ENCODE measurements at regions not wholly inside any gene's neighbourhood (a gene's known extent, or its start where the extent isn't known, plus 50 kb on each side); places are given as distances from the start of the nearest gene placed in this dataset.
A peak's percentile ranks its signal among the peaks of the same experiment; 100 is the strongest.

DNA sequence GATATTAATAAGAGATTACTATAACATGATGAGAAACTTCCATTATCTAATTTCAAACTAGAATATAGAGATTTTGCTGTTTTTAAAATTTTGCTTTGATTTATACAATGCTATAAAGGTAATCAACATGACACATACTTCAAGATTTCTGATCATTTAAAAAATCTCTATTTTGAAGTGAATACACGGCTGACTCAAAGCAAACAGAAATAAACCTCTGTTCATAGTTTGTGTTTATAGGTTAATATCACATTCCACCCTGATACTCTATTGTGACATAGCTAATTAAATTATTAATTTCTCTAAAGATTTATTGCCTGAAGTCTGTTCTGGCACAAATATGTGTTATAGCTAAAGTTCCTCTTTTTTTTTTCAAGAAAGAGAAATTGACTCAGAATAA is 349.2 kb downstream of the TLL1 start:
- Mint-ChIP-seq H3K9me3 (no peaks in the 10 kb centered on the region), H3K27ac (no peak overlapping the region), H3K36me3 (ENCODE audit: insufficient read depth in 2 of 2) (no peaks in the 10 kb centered on the region), H3K4me1 (ENCODE audit: low read depth) (no peaks in the 10 kb centered on the region), H3K4me3 (no peak overlapping the region), H3K27me3 (ENCODE audit: low read depth) (no peaks in the 10 kb centered on the region)
- DNase-seq (no peak), ATAC-seq (replicated peaks in 1 of 2) (no peak)

DNA sequence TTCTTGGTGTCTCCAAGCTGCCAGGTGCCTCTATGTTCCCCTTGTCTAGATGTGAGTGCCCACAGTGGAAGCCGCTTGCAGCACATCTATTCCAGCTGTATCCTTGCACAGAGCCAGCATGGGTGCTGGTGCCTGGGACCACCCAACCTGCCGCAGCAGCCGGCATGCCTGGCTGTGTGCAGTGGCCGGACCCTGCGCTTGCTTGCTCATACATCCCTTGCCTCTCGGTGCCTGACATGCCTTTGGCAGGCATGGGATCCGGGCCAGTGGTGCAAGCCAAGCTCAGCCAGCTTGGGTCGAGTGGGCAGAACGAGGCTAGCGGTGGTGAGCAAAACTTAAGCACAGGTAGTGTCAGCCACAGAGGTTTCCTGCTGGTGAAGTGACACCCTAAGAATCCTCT is 355.1 kb downstream of the TLL1 start:
- H3K27me3 Mint-ChIP-seq (ENCODE audit: low read depth): no peaks in the 10 kb centered on the region
- ATAC-seq (replicated peaks in 1 of 2): no peak
- H3K4me3 Mint-ChIP-seq: no peak overlapping the region
- no peaks in the 10 kb centered on the region for H3K4me1 Mint-ChIP-seq (ENCODE audit: low read depth)
- H3K9me3 Mint-ChIP-seq: no peaks in the 10 kb centered on the region
- no peak for DNase-seq
- H3K27ac Mint-ChIP-seq: no peak overlapping the region
- no peaks in the 10 kb centered on the region for H3K36me3 Mint-ChIP-seq (ENCODE audit: insufficient read depth in 2 of 2)

DNA sequence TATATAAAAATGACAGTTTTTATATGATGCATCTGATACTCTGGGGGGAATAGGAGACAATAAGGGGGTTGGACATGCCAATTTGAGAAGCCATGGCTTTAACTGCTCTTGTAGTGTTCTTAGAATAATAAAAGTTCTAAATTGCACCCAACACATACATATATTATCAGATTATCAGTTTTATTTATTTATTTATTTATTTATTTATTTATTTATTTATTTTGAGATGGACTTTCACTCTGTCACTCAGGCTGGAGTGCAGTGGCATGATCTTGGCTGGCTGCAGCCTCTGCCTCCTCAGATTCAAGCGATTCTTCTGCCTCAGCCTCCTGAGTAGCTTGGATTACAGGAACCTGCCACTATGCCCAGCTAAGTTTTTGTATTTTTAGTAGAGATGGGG is 356.8 kb downstream of the TLL1 start:
- ATAC-seq (replicated peaks in 1 of 2): no peak
- Mint-ChIP-seq H3K4me3 (no peak overlapping the region), H3K4me1 (ENCODE audit: low read depth) (no peaks in the 10 kb centered on the region), H3K27me3 (ENCODE audit: low read depth) (no peaks in the 10 kb centered on the region), H3K36me3 (ENCODE audit: insufficient read depth in 2 of 2) (no peaks in the 10 kb centered on the region), H3K9me3 (peaks cover 3% of the 10 kb centered on the region in 2 donors), H3K27ac (no peak overlapping the region)
- DNase-seq: no peak

DNA sequence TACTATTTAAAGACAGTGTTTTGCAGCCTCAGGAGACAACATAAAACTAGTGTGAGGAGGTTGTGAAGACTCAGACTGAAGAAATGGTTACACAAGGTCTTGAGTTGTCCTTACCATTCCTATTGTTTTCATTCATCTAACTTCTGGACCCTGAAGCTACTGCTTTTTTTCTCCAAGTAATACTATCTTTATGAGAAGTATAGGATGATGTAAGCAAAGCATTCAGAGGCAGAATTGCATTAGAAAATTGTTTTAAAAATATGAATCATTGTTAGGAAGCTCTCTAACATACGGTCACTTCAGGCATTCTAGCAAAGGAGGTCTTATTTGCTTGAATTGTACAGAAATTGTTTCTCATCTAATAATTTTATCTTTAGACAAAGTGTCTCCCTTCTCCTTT is 357.8 kb downstream of the TLL1 start:
- Mint-ChIP-seq H3K4me3 (no peak overlapping the region), H3K9me3 (peaks cover 3% of the 10 kb centered on the region in 2 donors), H3K36me3 (ENCODE audit: insufficient read depth in 2 of 2) (no peaks in the 10 kb centered on the region), H3K27ac (no peak overlapping the region), H3K27me3 (ENCODE audit: low read depth) (no peaks in the 10 kb centered on the region), H3K4me1 (ENCODE audit: low read depth) (no peaks in the 10 kb centered on the region)
- DNase-seq: no peak
- no peak for ATAC-seq (replicated peaks in 1 of 2)

DNA sequence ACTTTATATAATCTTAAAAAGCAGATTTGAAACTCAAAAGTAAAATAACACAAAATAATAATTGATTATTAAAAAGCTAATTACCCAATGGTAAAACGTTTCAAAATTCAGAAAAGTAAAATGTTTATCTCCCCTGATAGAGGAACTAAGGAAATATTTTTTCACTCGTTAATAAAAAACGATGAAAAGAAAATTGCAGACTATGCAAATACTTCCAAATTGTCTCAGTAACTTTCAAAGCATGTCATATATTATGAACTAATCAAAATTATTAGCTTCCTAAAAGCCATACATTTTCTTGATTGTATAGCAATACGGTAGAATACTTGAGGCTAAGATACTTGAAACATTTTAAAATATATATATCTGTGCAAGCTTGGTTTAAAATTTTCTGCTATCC is 366.3 kb downstream of the TLL1 start:
- peaks cover 2 to 3% of the 10 kb centered on the region in 2 donors for H3K9me3 Mint-ChIP-seq
- H3K4me1 Mint-ChIP-seq (ENCODE audit: low read depth): no peaks in the 10 kb centered on the region
- H3K27me3 Mint-ChIP-seq (ENCODE audit: low read depth): no peaks in the 10 kb centered on the region
- DNase-seq (no peak), ATAC-seq (replicated peaks in 1 of 2) (no peak)
- no peak overlapping the region for H3K27ac Mint-ChIP-seq
- H3K36me3 Mint-ChIP-seq (ENCODE audit: insufficient read depth in 2 of 2): no peaks in the 10 kb centered on the region
- no peak overlapping the region for H3K4me3 Mint-ChIP-seq

DNA sequence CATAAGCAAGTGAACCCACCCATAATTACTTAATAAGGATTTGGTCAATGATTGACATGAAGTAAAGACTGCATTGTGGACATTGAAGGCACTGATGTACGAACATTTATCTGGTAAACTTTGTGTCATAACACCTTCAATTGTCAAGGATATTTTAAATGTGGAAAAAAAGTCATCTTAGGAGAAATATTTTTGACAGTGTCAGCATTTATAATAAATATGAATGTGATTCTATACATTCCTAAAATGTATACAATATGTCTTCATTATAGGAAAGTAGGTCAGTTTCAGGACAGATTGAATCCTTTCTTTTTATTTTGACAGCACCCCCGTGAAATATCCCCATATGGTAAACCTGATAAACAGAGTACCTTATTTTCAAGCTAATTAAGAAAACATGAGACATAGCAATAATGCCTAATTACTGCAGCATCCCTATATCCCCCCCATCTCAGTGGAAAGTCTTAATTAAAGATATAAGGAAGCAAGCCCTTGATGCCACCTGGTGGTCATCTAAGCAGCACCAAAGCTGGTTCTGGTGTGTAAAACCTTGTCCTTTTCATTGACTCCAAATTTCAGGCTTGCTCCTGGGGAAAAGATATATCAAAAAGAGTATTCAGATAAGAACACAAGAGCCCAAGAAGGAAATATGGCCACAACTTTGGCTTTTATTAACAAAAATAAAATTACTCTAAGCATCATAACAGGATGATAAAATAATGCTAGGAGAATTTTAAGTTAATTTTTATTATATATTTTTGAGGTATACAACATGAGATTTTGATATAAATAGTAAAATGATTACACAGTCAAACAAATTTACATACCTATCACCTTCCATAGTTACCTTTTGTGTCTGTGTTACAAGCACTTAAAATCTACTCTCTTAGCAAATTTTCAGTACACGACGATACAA is 379.7 kb downstream of the TLL1 start:
- no peak overlapping the region for H3K27ac Mint-ChIP-seq
- no peaks in the 10 kb centered on the region for H3K36me3 Mint-ChIP-seq (ENCODE audit: insufficient read depth in 2 of 2)
- ATAC-seq (replicated peaks in 1 of 2) (no peak), DNase-seq (no peak)
- H3K4me3 Mint-ChIP-seq: no peak overlapping the region
- no peaks in the 10 kb centered on the region for H3K27me3 Mint-ChIP-seq (ENCODE audit: low read depth)
- no peaks in the 10 kb centered on the region for H3K4me1 Mint-ChIP-seq (ENCODE audit: low read depth)
- H3K9me3 Mint-ChIP-seq: no peaks in the 10 kb centered on the region

DNA sequence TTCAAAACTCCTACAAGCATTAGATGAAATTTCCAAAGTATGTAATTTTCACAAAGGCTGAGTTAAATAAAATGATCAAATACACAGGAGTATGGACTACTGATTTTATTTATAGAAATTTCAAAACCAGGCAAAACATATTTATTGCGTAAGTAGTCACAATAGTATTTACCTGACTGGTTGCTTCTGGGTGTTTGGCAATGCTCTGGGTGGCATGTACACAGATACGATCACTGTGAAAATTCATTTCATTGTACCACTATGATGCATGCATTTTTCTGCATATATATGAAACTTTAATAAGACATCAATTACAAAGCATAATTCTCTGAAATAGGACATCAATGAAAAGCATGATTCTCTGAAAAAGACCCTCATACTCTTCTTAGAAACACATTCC is 384.2 kb downstream of the TLL1 start:
- Mint-ChIP-seq H3K4me3 (no peak overlapping the region), H3K36me3 (ENCODE audit: insufficient read depth in 2 of 2) (no peaks in the 10 kb centered on the region), H3K4me1 (ENCODE audit: low read depth) (no peaks in the 10 kb centered on the region), H3K9me3 (no peaks in the 10 kb centered on the region), H3K27me3 (ENCODE audit: low read depth) (no peaks in the 10 kb centered on the region), H3K27ac (no peak overlapping the region)
- DNase-seq (no peak), ATAC-seq (replicated peaks in 1 of 2) (no peak)

DNA sequence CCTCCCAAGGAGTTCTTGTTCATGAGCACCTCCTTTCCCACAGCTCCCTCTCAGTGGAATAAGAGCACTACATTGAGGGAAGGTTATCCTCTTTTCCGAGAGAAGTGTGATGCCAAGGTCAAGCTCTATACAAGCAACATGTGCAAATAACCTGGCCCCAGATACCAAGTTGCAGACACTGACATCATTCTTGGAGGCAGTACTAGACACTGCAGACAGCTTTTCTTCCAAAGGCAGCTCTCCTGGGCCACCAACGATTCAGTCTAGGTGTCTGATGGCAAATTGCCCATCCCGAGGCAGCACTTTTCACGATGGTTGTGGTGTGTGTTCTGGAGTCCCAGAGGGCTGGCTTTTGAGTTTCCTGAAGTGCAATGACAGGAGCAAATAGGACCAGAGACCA is 384.9 kb downstream of the TLL1 start:
- Mint-ChIP-seq H3K27me3 (ENCODE audit: low read depth) (no peaks in the 10 kb centered on the region), H3K27ac (no peak overlapping the region), H3K4me3 (no peak overlapping the region), H3K4me1 (ENCODE audit: low read depth) (no peaks in the 10 kb centered on the region), H3K9me3 (no peaks in the 10 kb centered on the region), H3K36me3 (ENCODE audit: insufficient read depth in 2 of 2) (no peaks in the 10 kb centered on the region)
- ATAC-seq (replicated peaks in 1 of 2) (no peak), DNase-seq (no peak)

DNA sequence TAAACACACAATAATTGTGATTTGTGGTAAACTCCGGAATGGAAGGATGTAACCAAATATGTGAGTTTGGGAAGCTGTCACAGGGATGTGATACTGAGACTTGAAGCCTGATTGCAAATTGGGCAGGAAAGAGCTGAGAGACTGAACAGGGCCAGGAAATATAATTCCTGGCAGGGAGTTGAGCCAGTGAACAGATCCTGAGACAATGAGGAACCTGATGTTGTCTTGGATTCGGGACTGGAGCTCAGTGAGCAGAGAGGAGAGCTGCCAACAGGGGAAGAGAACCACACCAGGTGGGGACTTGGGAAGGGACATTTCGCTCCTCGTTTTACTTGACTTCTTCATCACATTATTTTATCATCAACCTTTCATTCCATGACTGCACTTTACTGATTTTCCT is 386.0 kb downstream of the TLL1 start:
- Mint-ChIP-seq H3K4me1 (ENCODE audit: low read depth) (no peaks in the 10 kb centered on the region), H3K36me3 (ENCODE audit: insufficient read depth in 2 of 2) (no peaks in the 10 kb centered on the region), H3K4me3 (no peak overlapping the region), H3K27me3 (ENCODE audit: low read depth) (no peaks in the 10 kb centered on the region), H3K27ac (no peak overlapping the region), H3K9me3 (no peaks in the 10 kb centered on the region)
- ATAC-seq (replicated peaks in 1 of 2): no peak
- DNase-seq: no peak

DNA sequence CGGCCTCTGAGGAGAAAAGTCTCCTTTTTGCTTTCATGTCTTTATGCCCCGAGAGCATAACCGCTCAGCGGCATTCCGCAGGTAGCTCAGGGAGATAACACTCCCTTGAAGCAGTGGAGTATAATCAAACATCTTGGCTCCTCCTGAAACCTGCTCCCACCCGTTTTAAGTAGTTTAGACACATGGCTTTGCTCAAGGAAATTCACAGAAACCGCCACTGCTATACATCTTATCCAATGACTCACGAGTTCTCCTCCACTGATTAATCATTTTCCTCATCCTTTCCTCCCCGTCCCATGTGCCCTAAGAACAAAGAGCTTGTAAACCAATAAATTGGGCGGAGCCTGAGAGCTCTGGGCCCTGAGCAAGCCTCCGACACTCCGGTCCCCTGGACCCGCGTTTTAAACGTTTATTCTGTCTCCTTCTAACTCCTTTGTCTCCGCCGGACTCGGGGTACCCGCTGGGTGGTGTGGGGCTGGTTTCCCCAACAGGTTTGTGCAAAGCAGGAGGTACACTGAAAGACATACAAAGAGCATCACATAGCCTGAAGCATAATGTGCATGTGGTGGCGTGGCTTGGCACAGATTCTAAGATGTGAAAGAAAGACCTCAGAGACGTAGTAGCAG is 401.2 kb downstream of the TLL1 start:
- DNase-seq (no peak), ATAC-seq (replicated peaks in 1 of 2) (no peak)
- Mint-ChIP-seq H3K4me3 (no peak overlapping the region), H3K27me3 (ENCODE audit: low read depth) (no peaks in the 10 kb centered on the region), H3K9me3 (peaks cover 0 to 7% of the 10 kb centered on the region in 2 donors), H3K4me1 (ENCODE audit: low read depth) (no peaks in the 10 kb centered on the region), H3K36me3 (ENCODE audit: insufficient read depth in 2 of 2) (no peaks in the 10 kb centered on the region), H3K27ac (no peak overlapping the region)

DNA sequence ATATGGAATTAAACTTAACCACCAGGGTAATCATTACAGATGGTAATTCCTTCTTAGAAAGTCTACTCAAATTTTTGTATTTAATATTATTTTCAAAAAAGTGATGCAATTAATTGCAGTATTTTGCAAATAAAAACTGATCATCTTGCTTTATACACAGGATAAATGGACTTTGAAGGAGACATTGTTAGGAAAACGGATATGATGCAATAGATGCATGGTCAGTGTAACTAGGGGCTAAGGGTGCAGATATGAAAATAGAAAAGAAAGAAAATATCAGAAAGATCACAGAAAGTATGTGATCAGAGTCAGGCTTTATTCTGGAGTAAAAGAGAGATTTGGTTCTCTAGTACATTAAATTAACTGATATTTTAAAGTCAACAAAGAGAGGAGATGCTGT is 401.7 kb downstream of the TLL1 start:
- H3K36me3 Mint-ChIP-seq (ENCODE audit: insufficient read depth in 2 of 2): no peaks in the 10 kb centered on the region
- ATAC-seq (replicated peaks in 1 of 2) (no peak), DNase-seq (no peak)
- H3K4me1 Mint-ChIP-seq (ENCODE audit: low read depth): no peaks in the 10 kb centered on the region
- H3K27ac Mint-ChIP-seq: peak overlapping the region; percentile 85
- no peak overlapping the region for H3K4me3 Mint-ChIP-seq
- H3K27me3 Mint-ChIP-seq (ENCODE audit: low read depth): no peaks in the 10 kb centered on the region
- H3K9me3 Mint-ChIP-seq: peaks cover 0 to 8% of the 10 kb centered on the region in 2 donors

DNA sequence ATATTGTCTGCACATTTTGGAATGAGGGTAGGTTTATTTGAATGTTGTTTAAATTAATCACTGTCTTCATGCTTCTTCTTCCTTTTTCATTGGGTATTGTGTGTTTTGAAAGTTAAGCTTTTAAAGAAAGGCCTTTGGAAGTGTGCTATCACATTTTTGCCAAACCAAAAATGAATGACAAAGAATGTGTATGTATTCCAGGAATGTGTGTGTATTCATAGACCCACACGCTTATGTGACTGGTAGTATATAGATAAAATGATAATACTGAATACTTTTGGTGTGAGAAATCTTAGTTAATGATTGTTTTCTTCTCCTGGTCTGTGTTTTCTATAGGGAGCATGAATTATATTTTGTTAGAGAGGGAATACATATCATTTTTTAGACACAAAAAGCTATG is 404.4 kb downstream of the TLL1 start:
- peaks cover 0 to 5% of the 10 kb centered on the region in 2 donors for H3K9me3 Mint-ChIP-seq
- no peaks in the 10 kb centered on the region for H3K27me3 Mint-ChIP-seq (ENCODE audit: low read depth)
- DNase-seq: no peak
- ATAC-seq (replicated peaks in 1 of 2): no peak
- no peaks in the 10 kb centered on the region for H3K4me1 Mint-ChIP-seq (ENCODE audit: low read depth)
- no peak overlapping the region for H3K27ac Mint-ChIP-seq
- H3K4me3 Mint-ChIP-seq: no peak overlapping the region
- H3K36me3 Mint-ChIP-seq (ENCODE audit: insufficient read depth in 2 of 2): no peaks in the 10 kb centered on the region

DNA sequence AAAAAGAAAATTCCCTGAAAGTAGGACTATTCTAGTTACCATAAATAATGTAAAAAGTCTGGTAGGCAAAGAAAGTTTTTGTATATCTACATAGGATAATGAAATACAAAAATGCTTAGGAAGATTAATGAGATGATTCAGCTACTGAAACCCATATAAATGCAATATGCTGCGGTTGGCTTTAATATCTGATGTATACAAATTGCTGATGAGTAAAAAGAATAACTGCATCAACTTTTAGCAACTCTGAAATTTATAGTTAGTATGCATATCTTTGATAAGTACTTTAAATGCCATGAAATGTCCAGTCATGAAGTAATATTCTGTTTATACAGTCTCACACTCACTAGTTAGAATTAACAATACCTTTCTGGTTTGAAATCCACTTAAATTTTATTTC is 404.8 kb downstream of the TLL1 start:
- ATAC-seq (replicated peaks in 1 of 2): no peak
- no peaks in the 10 kb centered on the region for H3K36me3 Mint-ChIP-seq (ENCODE audit: insufficient read depth in 2 of 2)
- H3K9me3 Mint-ChIP-seq: peaks cover 0 to 5% of the 10 kb centered on the region in 2 donors
- no peak for DNase-seq
- H3K4me3 Mint-ChIP-seq: no peak overlapping the region
- no peaks in the 10 kb centered on the region for H3K4me1 Mint-ChIP-seq (ENCODE audit: low read depth)
- H3K27ac Mint-ChIP-seq: no peak overlapping the region
- H3K27me3 Mint-ChIP-seq (ENCODE audit: low read depth): no peaks in the 10 kb centered on the region

DNA sequence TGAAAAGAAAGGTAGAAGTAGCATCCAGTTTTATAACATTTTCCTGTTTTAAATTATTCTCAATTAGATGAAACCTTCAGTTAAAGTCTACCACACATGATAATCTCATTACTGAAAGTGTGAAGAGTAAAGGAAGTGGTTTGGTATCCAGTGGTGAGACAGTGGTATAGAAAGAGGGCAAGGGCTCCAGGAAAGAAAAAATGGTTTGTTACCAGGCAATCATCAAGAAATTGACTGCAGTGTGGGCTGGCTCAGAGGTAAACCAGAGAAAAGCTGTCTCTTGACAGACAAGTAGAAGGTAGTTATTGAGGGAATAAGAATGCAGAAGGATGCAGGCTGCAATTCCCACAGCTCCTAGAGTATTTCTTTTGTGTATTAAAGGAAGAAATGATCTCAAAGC is 406.2 kb downstream of the TLL1 start:
- Mint-ChIP-seq H3K9me3 (peaks cover 0 to 5% of the 10 kb centered on the region in 2 donors), H3K4me3 (no peak overlapping the region), H3K4me1 (ENCODE audit: low read depth) (no peaks in the 10 kb centered on the region), H3K27ac (no peak overlapping the region), H3K36me3 (ENCODE audit: insufficient read depth in 2 of 2) (no peaks in the 10 kb centered on the region), H3K27me3 (ENCODE audit: low read depth) (no peaks in the 10 kb centered on the region)
- no peak for DNase-seq
- ATAC-seq (replicated peaks in 1 of 2): no peak
